Left lung (tissue), 4 donors: ENCODE measurements at regions not wholly inside any gene's neighbourhood (a gene's known extent, or its start where the extent isn't known, plus 50 kb on each side); places are given as distances from the start of the nearest gene placed in this dataset.

Source experiments
- ATAC-seq: fragments of 200-7000 bp; cut with Tn5 transposase; one replicate; pipeline ENCODE4 v1.9.1; 2020; ENCODE audit warnings: moderate library complexity
- DNase-seq, 4 donors: peaks; one replicate each; pipeline ENCODE4 v3.0.0-alpha.2; 2013 to 2020
- H3K27ac ChIP-seq, 2 donors: fragments of 200-600 bp; sonication (generic) in 1 of 2; one replicate each; pipeline versions ENCODE4 v1.5.0 to v1.8.0; 2020 to 2021
- H3K27me3 ChIP-seq, 2 donors: fragments of 200-600 bp; sonication (generic) in 1 of 2; one replicate each; pipeline versions ENCODE4 v1.5.0 to v1.8.0; 2020 to 2021
- H3K36me3 ChIP-seq, 2 donors: fragments of 200-600 bp; sonication (generic) in 1 of 2; one replicate each; pipeline versions ENCODE4 v1.5.0 to v1.8.0; 2020 to 2021
- H3K4me1 ChIP-seq, 2 donors: fragments of 200-600 bp; one replicate each; pipeline ENCODE4 v1.8.0; 2021
- H3K4me3 ChIP-seq, 2 donors: fragments of 200-600 bp; sonication (generic) in 1 of 2; one replicate each; pipeline versions ENCODE4 v1.5.0 to v1.8.0; 2020 to 2021; ENCODE audit warnings: mild to moderate bottlenecking in 1 of 2
- H3K9me3 ChIP-seq, 2 donors: fragments of 200-600 bp; sonication (generic) in 1 of 2; one replicate each; pipeline versions ENCODE4 v1.5.0 to v1.8.0; 2020 to 2021
- intact Hi-C, 2 donors: fragments of 100-400 bp; cut with DNase I; formaldehyde crosslinking; loops; one replicate each; pipeline versions ENCODE4 v1.11.2 to v1.14.2; 2022
- TF ChIP-seq, protein P1 (sequence below), 2 donors: fragments of 200-600 bp; sonication (generic) in 1 of 2; IDR thresholded peaks; one replicate each; pipeline versions ENCODE4 v1.5.0 to v1.8.0; 2021; ENCODE audit warnings: antibody characterized with exemption in 2 of 2
- donor health status: DM: no; HTN: yes; CAD: no.
- donor health status: DM: no; HTN: no; CAD: no.

DNA sequence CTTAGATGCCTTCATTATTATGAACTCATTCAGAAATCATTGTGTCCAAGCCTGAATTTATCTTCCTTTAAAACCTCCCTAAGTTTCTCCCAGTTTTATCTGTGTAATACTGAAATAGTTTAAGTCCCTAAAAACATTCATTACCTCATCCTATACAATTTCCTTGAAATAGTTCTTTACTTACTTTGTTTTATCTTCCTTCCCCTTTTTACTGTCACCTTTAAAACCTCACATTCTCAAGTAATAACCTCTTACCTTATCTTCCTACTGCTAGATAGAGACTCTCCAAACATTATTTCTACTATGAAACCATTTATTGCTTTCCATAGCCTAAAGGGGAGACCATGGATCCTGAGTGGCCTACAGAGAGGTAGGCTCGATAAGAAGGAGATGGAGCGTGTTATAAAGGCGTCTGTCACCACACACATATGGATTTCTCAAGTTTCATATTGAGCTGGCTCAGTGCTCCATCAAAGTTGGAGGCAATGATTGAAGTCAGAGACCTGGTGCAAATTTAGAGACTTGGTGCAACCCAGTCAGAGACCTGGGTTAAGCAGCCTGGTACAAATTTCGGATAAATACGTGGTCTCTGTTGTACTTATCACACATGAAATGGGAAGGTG lies 140.4 kb downstream of the NFKBIZ start:
- TF ChIP-seq, protein P1, sequence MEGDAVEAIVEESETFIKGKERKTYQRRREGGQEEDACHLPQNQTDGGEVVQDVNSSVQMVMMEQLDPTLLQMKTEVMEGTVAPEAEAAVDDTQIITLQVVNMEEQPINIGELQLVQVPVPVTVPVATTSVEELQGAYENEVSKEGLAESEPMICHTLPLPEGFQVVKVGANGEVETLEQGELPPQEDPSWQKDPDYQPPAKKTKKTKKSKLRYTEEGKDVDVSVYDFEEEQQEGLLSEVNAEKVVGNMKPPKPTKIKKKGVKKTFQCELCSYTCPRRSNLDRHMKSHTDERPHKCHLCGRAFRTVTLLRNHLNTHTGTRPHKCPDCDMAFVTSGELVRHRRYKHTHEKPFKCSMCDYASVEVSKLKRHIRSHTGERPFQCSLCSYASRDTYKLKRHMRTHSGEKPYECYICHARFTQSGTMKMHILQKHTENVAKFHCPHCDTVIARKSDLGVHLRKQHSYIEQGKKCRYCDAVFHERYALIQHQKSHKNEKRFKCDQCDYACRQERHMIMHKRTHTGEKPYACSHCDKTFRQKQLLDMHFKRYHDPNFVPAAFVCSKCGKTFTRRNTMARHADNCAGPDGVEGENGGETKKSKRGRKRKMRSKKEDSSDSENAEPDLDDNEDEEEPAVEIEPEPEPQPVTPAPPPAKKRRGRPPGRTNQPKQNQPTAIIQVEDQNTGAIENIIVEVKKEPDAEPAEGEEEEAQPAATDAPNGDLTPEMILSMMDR (IDR thresholded peaks at IDR 0.05), result no peak
- H3K36me3 ChIP-seq, result no peaks in the 10 kb centered on the region
- no peak for ATAC-seq
- no peaks in the 10 kb centered on the region for H3K9me3 ChIP-seq
- intact Hi-C loops, result no loop called here
- H3K27me3 ChIP-seq, result no peaks in the 10 kb centered on the region
- H3K4me3 ChIP-seq, result no peak overlapping the region
- peak overlapping the region in 1 of 2 donors; percentile 59 for H3K27ac ChIP-seq
- DNase-seq, result no peak
- peaks cover 0 to 5% of the 10 kb centered on the region in 2 donors for H3K4me1 ChIP-seq

DNA sequence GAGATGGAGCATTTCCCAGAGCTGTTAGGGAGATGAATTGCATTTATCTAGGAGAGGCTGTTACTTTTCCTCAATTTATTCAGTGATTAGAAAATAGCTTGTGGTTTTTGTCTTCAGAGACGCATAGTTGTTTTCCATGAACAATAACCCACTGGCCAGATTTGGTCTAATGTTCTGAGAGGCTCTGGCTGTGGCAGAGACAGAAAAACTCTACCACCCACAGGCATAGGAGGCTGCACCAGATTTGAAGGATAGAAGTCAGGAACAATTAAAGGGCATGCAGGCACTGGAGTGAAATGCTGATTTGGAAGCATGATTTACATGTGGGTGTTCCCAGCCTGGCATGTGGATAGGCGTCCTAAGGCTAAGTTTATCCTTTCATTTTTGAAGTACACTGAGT lies 143.5 kb downstream of the NFKBIZ start:
- Histone ChIP-seq H3K27ac (no peak overlapping the region), H3K4me1 (peaks cover 0 to 5% of the 10 kb centered on the region in 2 donors), H3K27me3 (no peaks in the 10 kb centered on the region), H3K36me3 (no peaks in the 10 kb centered on the region), H3K9me3 (no peaks in the 10 kb centered on the region), H3K4me3 (no peak overlapping the region)
- intact Hi-C loops, result no loop called here
- TF ChIP-seq, protein P1 (IDR thresholded peaks at IDR 0.05), result no peak
- DNase-seq (no peak), ATAC-seq (no peak)

DNA sequence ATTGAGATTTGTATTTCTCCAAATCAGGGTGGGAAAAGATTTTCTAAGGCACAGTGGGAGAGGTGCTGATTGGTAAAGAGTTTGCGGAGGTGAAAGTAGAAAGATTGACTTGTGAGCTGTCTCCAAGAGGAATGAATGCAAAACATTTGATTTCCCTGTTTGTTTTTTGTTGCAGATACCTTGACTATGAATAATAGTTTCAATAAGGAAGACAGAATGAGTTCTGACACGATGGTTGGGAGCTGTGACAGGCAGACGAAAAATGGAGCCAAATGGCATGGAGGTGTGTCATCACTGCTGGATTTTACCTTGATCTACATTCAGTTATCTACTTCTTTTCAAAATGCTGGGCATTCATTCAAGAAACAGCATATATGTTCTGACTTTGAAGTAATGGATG lies 145.1 kb downstream of the NFKBIZ start:
- Histone ChIP-seq H3K4me3 (no peak overlapping the region), H3K27me3 (no peaks in the 10 kb centered on the region), H3K9me3 (no peaks in the 10 kb centered on the region), H3K27ac (no peak overlapping the region), H3K36me3 (no peaks in the 10 kb centered on the region), H3K4me1 (peaks cover 0 to under 1% of the 10 kb centered on the region in 2 donors)
- intact Hi-C loops, result no loop called here
- TF ChIP-seq, protein P1 (IDR thresholded peaks at IDR 0.05), result no peak
- no peak for DNase-seq
- ATAC-seq, result no peak

DNA sequence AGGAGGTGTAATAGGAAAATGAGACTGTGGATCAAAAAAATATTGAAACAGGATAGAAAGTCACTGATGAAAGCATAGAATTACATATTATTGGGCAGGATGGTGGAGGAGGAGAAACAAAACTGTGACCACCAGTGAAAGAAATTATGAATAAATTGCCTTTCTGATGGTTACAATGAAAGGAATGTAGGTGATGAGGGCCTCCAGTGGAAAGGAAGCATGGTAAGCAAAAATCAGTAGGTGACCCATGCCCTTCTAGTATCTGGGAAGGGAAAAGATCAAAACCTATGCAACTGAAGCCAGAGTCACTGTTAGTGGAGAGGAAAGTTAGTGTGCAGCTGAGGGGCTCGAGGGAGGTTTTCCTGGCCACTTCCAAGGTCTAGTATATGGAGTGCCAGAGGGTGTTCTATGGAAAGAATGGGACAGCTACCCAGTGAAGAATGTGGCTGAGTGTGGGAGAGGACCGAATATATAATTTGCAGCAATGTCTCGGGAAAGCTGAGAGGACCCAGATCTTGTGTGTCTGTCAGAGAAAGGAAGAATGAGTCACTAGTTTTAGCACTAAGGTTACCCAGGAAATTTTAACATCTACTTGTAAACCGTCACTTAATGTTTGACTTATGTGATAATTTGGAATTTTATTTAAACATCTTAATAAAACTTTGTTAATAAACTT lies 146.2 kb downstream of the NFKBIZ start:
- intact Hi-C loops, result no loop called here
- no peak for ATAC-seq
- Histone ChIP-seq H3K27me3 (no peaks in the 10 kb centered on the region), H3K27ac (no peak overlapping the region), H3K4me1 (no peaks in the 10 kb centered on the region), H3K9me3 (no peaks in the 10 kb centered on the region), H3K36me3 (no peaks in the 10 kb centered on the region), H3K4me3 (no peak overlapping the region)
- TF ChIP-seq, protein P1 (IDR thresholded peaks at IDR 0.05), result no peak
- no peak for DNase-seq

DNA sequence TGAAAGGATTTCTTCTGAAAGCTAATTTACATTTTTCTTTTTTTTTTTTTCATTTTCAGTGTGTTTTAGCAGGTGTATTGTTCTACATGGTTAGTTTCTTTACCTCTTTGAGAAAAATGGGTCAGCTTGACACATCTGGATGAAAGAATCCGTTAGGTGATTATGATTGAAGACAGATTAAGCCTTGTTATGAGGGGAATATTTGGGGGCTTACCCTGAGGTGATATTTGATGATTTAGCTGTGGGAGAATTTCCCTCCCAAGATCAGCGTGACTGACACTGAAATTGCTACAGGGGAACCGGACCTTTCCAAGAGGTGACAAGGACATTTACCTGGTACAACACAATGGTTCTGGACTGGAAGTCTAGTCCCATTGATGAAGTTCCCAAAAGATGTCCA lies 147.5 kb downstream of the NFKBIZ start:
- Histone ChIP-seq H3K27me3 (no peaks in the 10 kb centered on the region), H3K4me1 (no peaks in the 10 kb centered on the region), H3K36me3 (no peaks in the 10 kb centered on the region), H3K9me3 (no peaks in the 10 kb centered on the region), H3K27ac (no peak overlapping the region), H3K4me3 (no peak overlapping the region)
- ATAC-seq (no peak), DNase-seq (no peak)
- intact Hi-C loops, result no loop called here
- TF ChIP-seq, protein P1 (IDR thresholded peaks at IDR 0.05), result no peak
